GM18499 (cell line): ENCODE measurements at regions not wholly inside any gene's neighbourhood (a gene's known extent, or its start where the extent isn't known, plus 50 kb on each side); places are given as distances from the start of the nearest gene placed in this dataset.

Experiments
- ATAC-seq: cut with Tn5 transposase; IDR thresholded peaks from one replicate; pipeline ENCODE4 v1.9.1; 2021; ENCODE audit warnings: moderate number of reproducible peaks; ENCODE audit not compliant: insufficient read depth, unreplicated experiment

DNA sequence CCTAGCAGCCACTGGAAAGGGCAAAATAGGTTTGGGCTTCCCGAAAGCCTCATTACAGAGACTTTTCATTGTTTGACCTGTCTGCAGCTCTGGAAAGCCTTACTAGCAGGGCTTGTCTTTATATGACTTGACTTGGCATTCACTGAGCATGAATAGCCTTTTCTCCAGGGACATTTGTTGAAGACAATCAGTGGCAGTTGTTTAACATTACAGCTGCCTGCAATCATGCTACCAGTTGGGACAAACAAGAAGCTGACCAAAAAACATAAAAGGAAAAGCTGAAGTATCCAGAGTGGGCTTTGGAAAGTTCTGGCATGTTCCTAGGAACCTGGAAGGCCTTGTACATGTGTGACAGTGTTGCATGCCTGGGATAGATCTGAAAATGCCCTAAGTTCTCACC lies 121.4 kb downstream of the KCNF1 start:
- no peak for ATAC-seq

GRCh38 chr2:11038641-11039040 lies 116.6 kb upstream of the SLC66A3 start:
- ATAC-seq: no peak

- ATAC-seq: no peak
Measured at GRCh38 chr2:11040992-11041391, 114.3 kb upstream of the SLC66A3 start.

DNA sequence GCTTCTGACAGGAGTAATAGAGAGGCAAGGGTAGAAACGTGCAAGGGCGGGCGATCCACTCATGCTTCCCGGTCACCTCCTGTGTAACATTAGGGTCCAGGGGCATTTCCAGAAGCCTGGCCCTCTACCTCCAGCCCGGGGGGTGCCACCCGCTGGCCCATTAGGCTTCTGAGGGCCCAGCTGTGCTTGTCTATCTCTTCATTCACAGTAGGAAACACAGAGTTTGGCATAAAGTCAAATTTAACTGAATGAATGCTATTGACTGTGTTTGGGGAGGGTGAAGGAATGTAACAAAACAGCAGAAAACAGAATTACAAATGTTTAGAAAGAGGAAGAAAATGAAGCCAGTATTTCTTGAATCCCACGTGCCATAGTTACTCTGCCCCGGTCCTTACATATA lies 112.4 kb upstream of the SLC66A3 start:
- ATAC-seq: no peak

GRCh38 chr2:11043245-11043644 lies 112.0 kb upstream of the SLC66A3 start:
- ATAC-seq: no peak

GRCh38 chr2:11044201-11044600 lies 111.1 kb upstream of the SLC66A3 start:
- no peak for ATAC-seq

- ATAC-seq: no peak
Measured at GRCh38 chr2:11045294-11045693, 110.0 kb upstream of the SLC66A3 start.

- ATAC-seq: no peak
Measured at GRCh38 chr2:11048335-11049008, 106.8 kb upstream of the SLC66A3 start.

GRCh38 chr2:11050565-11050964 lies 104.7 kb upstream of the SLC66A3 start:
- no peak for ATAC-seq

DNA sequence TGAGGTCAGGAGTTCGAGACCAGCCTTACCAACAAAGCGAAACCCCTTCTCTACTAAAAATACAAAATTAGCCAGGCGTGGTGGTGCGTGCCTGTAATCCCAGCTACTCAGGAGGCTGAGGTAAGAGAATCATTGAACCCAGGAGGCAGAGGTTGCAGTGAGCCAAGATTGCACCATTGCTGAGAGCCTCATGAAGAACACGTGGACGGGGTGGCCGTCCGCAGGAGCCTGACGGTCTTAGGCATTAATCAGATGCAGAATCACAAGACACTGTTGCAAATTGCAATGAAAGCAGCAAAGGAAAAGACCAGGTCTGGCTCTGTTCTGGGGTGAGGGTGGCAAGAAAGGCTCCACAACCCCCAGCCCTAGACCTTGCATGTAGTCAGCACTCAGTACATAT lies 104.0 kb upstream of the SLC66A3 start:
- no peak for ATAC-seq

DNA sequence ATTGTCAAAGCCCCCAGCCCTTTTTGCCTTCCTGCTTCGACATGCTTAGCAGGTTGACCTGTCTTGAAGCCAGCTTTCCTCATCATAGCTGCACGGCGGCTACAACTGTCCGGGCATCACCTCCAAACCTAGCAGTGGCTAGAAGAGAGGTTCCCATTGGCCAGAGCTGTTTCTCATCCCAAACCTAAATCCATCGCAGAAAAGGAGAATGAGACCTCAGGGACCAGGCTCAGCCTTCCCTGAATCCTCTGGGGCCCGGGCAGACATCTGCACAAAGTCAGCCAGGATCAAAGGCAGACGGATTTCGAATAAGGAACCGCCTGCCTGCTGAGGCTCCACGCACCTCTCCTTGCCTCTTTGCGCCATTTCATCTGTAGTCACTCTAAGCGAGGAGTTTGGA lies 101.7 kb upstream of the SLC66A3 start:
- ATAC-seq: no peak

DNA sequence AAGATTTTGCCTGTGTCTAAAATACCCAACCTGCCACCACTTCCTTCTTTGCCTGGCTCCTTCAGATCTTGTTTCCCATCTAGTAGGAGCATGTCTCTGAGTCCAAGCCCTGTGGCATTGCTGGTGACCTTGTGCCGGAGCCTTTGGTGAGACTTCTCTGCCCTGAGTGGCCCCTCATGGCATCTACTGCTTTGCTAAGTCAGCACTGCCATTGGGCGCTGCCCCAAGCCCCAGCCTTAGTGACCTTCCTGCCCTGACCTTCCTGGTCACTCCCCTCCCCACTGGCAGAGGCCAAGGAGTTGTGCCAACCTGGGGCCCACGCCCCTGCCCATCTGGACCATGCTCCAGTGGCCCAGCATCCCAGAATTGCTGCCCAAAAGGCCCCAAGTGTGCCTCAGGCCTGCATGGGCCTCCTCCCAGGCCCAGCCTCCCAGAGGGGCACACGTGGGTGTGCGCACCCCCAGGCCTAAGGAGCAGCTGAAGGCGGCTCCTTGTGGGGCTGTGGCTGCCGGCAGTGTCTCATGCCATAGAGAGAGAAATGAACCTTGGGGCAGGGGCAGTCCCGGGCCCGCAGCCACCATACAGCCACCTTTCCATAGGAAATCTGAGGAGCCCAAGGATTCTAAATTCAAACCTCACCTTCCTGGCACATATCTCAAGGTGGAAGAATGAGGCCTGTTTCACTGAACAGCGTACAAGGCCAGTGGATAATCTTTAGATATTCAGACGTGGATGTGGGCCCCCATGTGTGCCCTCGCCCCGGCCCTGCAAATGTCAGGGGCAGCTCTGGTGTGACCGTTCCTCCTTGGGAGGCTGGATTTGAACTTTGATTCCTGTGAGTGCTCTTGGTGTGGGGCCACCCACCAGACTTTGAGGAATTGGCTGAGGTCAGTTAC lies 100.2 kb upstream of the SLC66A3 start:
- no peak for ATAC-seq

DNA sequence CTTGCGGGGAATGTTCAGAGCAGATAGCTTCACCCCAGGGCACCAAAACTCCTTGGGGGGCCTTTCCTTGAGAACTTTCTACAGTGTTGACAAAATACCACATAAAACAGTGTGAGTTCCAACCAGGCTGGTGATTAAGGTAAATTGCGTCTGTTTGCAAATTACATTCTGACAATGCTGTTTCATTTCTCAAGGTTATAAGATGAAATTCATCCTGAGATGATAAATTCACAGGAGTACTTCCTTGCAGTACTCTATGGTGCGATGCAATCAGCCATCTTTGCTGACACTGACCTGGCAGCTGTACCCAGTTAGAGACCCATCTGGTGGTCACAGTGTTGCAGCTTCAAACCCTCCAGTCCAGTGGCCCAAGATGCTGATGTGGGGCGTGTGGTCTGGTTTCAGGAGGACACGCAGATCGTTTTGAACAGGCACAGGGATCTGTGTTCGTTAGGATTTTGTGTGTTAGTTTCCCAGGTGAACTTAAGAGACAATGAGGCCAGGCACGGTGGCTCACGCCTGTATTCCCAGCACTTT lies 99.5 kb upstream of the SLC66A3 start:
- ATAC-seq: no peak

GRCh38 chr2:11056614-11057013 lies 98.7 kb upstream of the SLC66A3 start:
- ATAC-seq: no peak

DNA sequence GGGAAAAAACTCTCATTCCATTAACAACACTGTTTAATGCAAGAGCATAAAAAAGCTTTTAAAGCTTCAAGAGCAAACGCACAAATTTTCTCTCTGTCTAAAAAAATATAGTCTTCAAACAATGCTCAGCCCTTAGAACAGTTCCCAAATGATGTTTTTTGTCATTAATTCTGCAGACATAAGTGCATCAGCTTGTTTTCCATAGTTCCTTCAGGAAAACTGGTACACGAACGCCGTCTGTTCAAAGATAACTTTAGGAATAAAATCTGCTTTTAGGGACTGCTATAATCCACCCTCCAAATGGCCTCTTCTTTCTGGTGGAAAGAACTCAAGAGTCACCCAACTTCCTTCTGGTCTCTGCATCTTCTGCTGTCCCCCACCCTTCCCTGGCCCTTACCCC lies 98.2 kb upstream of the SLC66A3 start:
- ATAC-seq: no peak

DNA sequence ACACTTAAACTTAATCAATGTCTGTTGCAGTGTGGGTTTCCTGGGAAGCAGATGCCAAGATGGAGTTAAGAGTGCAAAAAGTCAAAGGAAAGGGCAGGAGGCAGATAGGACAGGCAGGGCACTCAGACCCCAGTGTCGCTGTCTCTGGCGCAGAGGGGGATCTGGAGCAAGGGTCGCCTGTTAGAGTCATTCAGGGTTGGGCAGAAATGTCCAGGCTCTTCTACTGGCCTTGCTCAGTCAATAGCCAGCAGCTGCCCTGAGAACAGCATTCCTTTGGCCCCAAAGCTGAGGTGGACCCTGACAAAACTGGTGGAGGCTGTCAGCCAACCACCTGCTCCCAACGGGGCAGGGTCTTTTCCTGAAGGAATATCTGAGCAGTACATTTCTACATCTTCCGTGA lies 97.1 kb upstream of the SLC66A3 start:
- ATAC-seq: no peak

DNA sequence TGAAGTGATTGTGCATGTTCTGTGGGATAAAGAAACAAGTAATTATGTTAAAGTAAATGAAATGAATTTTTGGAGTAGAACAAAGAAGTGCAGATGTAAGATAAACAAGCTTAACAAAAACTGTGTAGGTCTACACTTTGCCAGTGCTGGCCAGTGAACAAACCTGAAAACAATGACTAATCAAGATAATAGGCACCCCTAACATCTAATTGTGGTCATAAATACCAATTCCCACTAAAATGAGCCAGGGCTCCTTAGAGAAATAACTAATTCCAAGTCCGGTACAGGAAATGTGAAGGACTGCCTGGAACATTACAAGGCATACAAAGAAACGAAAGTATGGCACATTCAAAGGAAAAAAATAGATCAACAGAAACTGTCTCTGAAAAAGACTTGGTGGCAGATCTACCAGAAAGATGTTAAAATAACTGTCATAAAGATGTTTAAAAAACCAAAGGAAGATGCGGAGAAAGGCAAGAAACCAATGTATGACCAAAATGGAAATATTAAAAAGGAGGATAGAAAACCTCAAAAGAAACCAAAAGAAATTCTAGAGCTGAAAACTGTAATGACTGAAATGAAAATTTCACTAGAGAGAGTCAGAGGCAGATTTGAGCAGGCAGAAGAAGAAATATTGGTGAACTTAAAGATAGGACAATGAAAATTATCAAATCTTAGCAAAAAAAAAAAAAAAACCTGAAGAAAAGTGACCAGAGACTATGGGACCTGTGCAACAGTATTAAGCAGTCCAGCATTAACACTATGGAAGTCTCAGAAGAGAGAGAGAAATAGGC lies 94.7 kb upstream of the SLC66A3 start:
- no peak for ATAC-seq

- no peak for ATAC-seq
Measured at GRCh38 chr2:11065833-11066485, 89.3 kb upstream of the SLC66A3 start.

DNA sequence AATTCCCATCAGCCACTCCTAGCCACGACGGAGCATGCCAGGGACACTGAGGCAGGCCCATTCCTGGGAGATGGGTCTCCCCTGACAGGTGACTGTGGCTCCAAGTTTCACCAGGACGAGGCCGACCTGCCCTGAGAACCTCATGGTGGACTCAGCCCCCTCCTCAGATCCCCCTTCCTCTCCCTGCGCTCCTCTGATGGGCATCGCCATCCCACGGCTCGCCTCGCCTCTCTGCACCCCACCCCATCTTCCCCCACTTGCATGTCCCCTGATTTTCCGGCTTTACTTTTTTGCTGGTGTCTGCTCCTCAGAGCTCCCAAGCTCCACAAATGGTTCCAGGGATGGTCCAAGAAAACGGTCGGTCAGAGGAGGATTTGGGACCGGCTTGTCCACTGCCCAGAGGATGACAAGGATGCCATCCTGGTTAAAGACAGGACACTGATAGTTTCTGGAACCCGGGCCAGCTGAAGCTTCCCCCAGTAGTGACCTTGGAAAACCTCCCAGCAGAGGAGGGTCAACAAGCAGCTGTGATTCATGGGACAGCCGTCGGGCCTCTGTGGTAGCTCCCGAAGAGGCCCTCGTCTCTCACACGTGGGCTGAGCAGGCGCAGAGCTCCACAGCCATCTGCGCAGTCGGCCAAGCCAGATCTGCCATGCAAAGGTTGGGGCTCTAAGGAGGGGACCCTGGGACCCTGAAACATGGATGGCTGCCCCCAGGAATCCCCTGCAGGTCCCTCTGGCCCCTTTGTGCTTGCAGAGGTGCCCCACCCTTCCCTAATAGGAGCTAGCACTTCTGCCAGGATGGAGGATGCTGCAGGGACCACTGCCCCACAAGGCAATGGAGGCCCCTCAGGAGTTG lies 87.8 kb upstream of the SLC66A3 start:
- ATAC-seq: no peak
